CD4-positive, alpha-beta T cell (primary cell): ENCODE measurements at regions not wholly inside any gene's neighbourhood (a gene's known extent, or its start where the extent isn't known, plus 50 kb on each side); places are given as distances from the start of the nearest gene placed in this dataset.
"Not testable (repeated sequence)": the region's sequence is repeated elsewhere in the genome, so short reads cannot be mapped to it uniquely, and the experiment has no call there.

ENCODE experiments used
- ATAC-seq: fragments of 200-7000 bp; cut with Tn5 transposase; one replicate; pipeline ENCODE4 v1.10.0; 2022; ENCODE audit warnings: mild to moderate bottlenecking; ENCODE audit not compliant: poor library complexity
- CTCF ChIA-PET: fragments of 350-600 bp; sonication (Branson Sonifier 250); formaldehyde crosslinking; loops from one replicate; lab custom pipeline; 2021; ENCODE audit warnings: antibody characterized with exemption, inconsistent platforms; lab: Charles Lee
- POLR2A ChIA-PET: fragments of 350-600 bp; sonication (Branson Sonifier 250); formaldehyde crosslinking; loops from one replicate; lab custom pipeline; 2021; ENCODE audit warnings: antibody characterized with exemption, inconsistent platforms; lab: Charles Lee
- DNase-seq, 14 experiments: peaks; one replicate each; pipeline ENCODE4 v3.0.0-alpha.2; 2013 to 2020; ENCODE audit warnings: mixed read lengths in 2 of 14
- H3K27ac ChIP-seq, 2 donors: one replicate each; pipeline versions ENCODE4 v1.5.1 to v1.7.0; 2013; ENCODE audit warnings: low read length in 2 of 2, low read depth in 1 of 2, mild to moderate bottlenecking in 1 of 2
- H3K27me3 ChIP-seq, 2 experiments: 1 replicate in 1 of 2; 2 replicates in 1 of 2; pipeline versions ENCODE4 v1.6.1 to v1.7.0; 2013; ENCODE audit warnings: low read length in 2 of 2, control low read depth in 1 of 2, mild to moderate bottlenecking in 1 of 2, moderate library complexity in 1 of 2; ENCODE audit not compliant: insufficient read depth in 2 of 2, control insufficient read depth in 1 of 2
- H3K36me3 ChIP-seq: one replicate; pipeline ENCODE4 v1.6.1; 2013; ENCODE audit warnings: low read length, control low read depth; ENCODE audit not compliant: insufficient read depth
- H3K4me1 ChIP-seq: one replicate; pipeline ENCODE4 v1.6.1; 2013; ENCODE audit warnings: low read length, control low read depth; ENCODE audit not compliant: insufficient read depth
- H3K4me3 ChIP-seq: one replicate; pipeline ENCODE4 v1.5.1; 2013; ENCODE audit warnings: mild to moderate bottlenecking, low read length, moderate library complexity
- H3K9me3 ChIP-seq, 2 experiments: 1 replicate in 1 of 2; 2 replicates in 1 of 2; pipeline versions ENCODE4 v1.6.1 to v1.7.0; 2013; ENCODE audit warnings: low read length in 2 of 2, mild to moderate bottlenecking in 2 of 2, control low read depth in 1 of 2, moderate library complexity in 1 of 2; ENCODE audit not compliant: control insufficient read depth in 1 of 2, insufficient read depth in 1 of 2
- H3K27ac Mint-ChIP-seq: one replicate; pipeline ENCODE4 v1.8.0; 2020; ENCODE audit warnings: mixed read lengths
- H3K27me3 Mint-ChIP-seq: one replicate; pipeline ENCODE4 v1.8.0; 2021; ENCODE audit warnings: mixed read lengths
- H3K36me3 Mint-ChIP-seq: one replicate; pipeline ENCODE4 v1.8.0; 2021; ENCODE audit warnings: low read depth, mixed read lengths
- H3K4me1 Mint-ChIP-seq: one replicate; pipeline ENCODE4 v1.8.0; 2021; ENCODE audit warnings: low read depth, mixed read lengths
- H3K4me3 Mint-ChIP-seq: one replicate; pipeline ENCODE4 v1.8.0; 2020; ENCODE audit warnings: mild to moderate bottlenecking, mixed read lengths
- H3K9me3 Mint-ChIP-seq: one replicate; pipeline ENCODE4 v1.8.0; 2020; ENCODE audit warnings: mixed read lengths
- intact Hi-C, 2 experiments: fragments of 100-400 bp; cut with DNase I in 1 of 2; cut with micrococcal nuclease in 1 of 2; formaldehyde crosslinking; loops; one replicate each; pipeline versions ENCODE4 v1.15.1 to v1.9.0; 2023 to 2025; cut with DNase I, micrococcal nuclease

DNA sequence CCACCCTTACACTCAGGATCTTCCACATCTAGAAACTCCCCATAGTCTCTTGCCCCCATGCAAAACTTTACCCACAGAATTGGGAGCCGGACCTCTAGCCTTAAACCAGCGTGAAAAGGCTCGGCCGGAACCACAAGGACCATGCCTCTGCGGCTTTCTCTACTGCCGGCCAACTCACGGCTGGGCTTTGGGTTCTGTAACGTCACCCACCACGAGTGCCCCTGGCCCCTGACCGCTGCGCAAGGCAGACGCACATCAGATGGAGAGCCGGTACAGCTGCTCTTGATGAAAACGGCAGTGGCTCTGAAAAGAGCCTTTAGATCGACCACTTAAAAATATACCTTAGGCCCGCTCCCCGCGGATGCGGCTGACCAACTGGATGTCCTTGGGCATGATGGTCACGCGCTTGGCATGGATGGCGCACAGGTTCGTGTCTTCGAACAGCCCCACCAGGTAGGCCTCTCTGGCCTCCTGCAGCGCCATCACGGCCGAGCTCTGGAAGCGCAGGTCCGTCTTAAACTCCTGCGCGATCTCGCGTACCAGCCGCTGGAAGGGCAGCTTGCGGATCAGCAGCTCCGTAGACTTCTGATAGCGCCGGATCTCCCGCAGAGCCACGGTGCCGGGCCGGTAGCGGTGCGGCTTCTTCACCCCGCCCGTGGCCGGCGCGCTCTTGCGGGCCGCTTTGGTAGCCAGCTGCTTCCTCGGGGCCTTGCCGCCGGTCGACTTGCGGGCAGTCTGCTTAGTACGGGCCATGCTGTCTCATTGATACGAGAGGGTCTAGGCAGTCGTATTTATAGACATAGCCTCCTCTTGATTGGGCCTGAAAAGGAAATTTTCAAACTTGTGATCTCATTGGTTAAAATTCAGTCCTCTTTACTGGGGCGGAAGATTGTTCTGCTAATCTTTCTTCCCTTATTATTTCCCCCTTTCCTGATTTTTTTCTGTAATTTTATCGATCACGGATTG is 66.3 kb downstream of the FAM72C start:
- H3K27ac ChIP-seq, H3K27ac Mint-ChIP-seq: not testable (repeated sequence)

DNA sequence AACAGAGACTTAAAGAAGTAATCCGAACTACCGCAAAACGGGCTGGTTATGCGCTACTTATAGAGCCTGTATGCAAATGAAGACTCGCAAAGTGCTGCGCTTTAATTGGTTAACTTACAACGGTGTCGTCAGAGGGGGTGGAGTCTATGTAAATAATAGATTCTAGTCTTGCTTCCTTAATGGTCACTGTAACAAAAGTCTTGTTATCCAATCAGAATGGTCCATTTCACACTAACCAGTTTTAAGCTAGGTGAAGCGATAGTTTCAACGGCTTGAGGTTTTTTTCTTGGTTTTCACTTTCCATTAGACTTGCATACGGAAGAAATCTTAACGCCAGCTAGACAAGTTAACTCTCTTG is 67.2 kb downstream of the FAM72C start:
- H3K36me3 ChIP-seq, H3K27me3 ChIP-seq, H3K9me3 ChIP-seq, POLR2A ChIA-PET, H3K27ac Mint-ChIP-seq, H3K36me3 Mint-ChIP-seq, H3K4me1 Mint-ChIP-seq, H3K27me3 Mint-ChIP-seq, CTCF ChIA-PET, H3K27ac ChIP-seq, intact Hi-C loops, H3K9me3 Mint-ChIP-seq, H3K4me1 ChIP-seq, H3K4me3 ChIP-seq: not testable (repeated sequence)
- H3K4me3 Mint-ChIP-seq = peak overlapping the region; percentile 72
- DNase-seq (peak in 1 of 14 experiments; percentile 26), ATAC-seq (peak; percentile 88)

More for the DNA sequence above, 66.3 kb downstream of the FAM72C start:
- POLR2A ChIA-PET, H3K4me1 ChIP-seq, H3K27me3 ChIP-seq, CTCF ChIA-PET, H3K9me3 Mint-ChIP-seq, H3K27me3 Mint-ChIP-seq, H3K9me3 ChIP-seq, H3K4me1 Mint-ChIP-seq, H3K36me3 ChIP-seq, intact Hi-C loops, H3K36me3 Mint-ChIP-seq: not testable (repeated sequence)
- H3K4me3 Mint-ChIP-seq = peak overlapping the region; percentile 80
- H3K4me3 ChIP-seq = peak overlapping the region; percentile 46
- ATAC-seq (peak; percentile 30), DNase-seq (peak in 9 of 14 experiments; percentile 2 to 35 (median 12))

DNA sequence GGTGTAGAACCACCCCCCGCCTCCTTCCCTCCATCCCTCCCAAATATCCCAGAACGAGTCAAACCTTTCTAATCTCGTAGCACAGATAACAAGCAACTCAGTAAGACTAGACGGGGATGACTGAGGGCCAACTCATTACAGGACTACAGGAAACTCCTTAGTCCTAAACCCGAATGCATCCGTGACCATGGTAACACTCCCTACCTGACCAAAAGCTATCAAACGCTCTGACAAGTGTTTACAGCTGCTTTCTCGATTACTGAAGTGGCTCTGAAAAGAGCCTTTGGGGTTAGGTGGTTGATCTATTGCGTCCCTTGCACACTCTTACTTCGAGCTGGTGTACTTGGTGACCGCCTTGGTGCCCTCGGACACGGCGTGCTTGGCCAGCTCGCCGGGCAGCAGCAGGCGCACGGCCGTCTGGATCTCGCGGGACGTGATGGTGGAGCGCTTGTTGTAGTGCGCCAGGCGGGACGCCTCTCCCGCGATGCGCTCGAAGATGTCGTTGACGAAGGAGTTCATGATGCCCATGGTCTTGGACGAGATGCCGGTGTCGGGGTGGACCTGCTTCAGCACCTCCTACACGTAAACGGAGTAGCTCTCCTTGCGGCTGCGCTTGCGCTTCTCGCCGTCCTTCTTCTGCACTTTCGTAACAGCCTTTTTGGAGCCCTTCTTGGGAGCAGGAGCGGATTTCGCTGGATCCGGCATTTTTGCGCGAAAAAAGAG is 67.7 kb downstream of the FAM72C start:
- H3K27ac Mint-ChIP-seq, POLR2A ChIA-PET, ATAC-seq, H3K4me3 ChIP-seq, H3K27me3 Mint-ChIP-seq, DNase-seq, H3K27me3 ChIP-seq, H3K27ac ChIP-seq, H3K4me1 Mint-ChIP-seq, H3K9me3 Mint-ChIP-seq, H3K9me3 ChIP-seq, CTCF ChIA-PET, intact Hi-C loops, H3K4me1 ChIP-seq, H3K36me3 Mint-ChIP-seq, H3K36me3 ChIP-seq: not testable (repeated sequence)
- H3K4me3 Mint-ChIP-seq = peak overlapping the region; percentile 72

DNA sequence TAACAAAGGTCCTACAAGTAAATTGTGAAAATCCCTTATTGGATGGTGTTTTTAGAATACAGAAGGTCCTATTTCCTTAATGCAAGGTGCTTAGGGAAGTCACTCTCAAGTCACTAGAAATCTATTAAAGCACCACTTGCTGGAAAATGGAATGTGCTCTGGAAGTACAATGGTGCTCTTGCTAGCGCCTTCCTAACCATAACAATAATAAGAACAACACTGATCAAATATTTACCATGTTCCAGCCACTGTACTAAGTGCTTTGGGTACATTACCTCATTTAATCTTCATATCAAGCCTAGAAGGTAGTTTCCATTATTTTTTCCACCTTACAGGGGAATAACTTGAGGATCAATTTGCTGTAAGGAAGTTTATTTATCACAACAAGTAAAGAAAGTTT is 75.4 kb downstream of the FAM72C start:
- H3K9me3 ChIP-seq, H3K27ac ChIP-seq, H3K4me3 ChIP-seq, H3K27me3 Mint-ChIP-seq, H3K9me3 Mint-ChIP-seq, H3K36me3 ChIP-seq, H3K4me1 ChIP-seq, POLR2A ChIA-PET, H3K27ac Mint-ChIP-seq, H3K4me3 Mint-ChIP-seq, intact Hi-C loops, ATAC-seq, CTCF ChIA-PET, H3K36me3 Mint-ChIP-seq, H3K27me3 ChIP-seq, H3K4me1 Mint-ChIP-seq, DNase-seq: not testable (repeated sequence)
